ENCODE measurements at regions not wholly inside any gene's neighbourhood (a gene's known extent, or its start where the extent isn't known, plus 50 kb on each side); places are given as distances from the start of the nearest gene placed in this dataset.

GRCh38 chr22:27207266-27207665, 549.9 kb downstream of the MIAT start:
- Histone ChIP-seq H3K9me3 (no peaks in the 10 kb centered on the region), H3K36me3 (no peaks in the 10 kb centered on the region), H3K27me3 (no peaks in the 10 kb centered on the region), H3K27ac (no peak overlapping the region), H3K4me3 (replicated peaks in 1 of 3) (no peak overlapping the region), H3K4me1 (peaks cover 21 to 29% of the 10 kb centered on the region in 2 donors)
- 68 to 81% methylated on average over 5 of the region's 5 CpGs for WGBS, 2 donors
- no peak for TF ChIP-seq POLR2A (IDR thresholded peaks at IDR 0.05)
- TF ChIP-seq, protein P1, sequence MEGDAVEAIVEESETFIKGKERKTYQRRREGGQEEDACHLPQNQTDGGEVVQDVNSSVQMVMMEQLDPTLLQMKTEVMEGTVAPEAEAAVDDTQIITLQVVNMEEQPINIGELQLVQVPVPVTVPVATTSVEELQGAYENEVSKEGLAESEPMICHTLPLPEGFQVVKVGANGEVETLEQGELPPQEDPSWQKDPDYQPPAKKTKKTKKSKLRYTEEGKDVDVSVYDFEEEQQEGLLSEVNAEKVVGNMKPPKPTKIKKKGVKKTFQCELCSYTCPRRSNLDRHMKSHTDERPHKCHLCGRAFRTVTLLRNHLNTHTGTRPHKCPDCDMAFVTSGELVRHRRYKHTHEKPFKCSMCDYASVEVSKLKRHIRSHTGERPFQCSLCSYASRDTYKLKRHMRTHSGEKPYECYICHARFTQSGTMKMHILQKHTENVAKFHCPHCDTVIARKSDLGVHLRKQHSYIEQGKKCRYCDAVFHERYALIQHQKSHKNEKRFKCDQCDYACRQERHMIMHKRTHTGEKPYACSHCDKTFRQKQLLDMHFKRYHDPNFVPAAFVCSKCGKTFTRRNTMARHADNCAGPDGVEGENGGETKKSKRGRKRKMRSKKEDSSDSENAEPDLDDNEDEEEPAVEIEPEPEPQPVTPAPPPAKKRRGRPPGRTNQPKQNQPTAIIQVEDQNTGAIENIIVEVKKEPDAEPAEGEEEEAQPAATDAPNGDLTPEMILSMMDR (IDR thresholded peaks at IDR 0.05), result no peak
- DNase-seq, result no peak
- intact Hi-C loops (cut with DNase I), result no loop called here

DNA sequence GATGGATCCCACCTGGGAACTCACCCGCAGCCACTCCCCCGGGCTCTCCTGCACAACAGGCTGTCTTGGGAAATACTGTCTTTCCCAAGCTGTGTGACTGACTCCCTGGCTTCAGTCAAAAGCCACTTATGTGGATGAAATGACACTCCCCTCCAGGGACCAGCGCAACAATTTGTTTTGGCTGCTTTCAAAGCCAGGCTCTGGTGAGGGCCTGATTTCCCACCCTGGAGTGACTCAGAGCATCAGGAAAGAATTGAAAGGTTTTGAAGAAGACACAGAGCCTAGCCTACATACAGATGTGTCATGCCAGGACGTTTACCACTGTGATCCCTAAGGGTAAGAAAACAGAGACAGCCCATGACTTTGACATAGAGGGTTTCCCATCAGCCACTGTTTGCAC, 550.5 kb downstream of the MIAT start:
- H3K9me3 ChIP-seq, result no peaks in the 10 kb centered on the region
- peaks cover 17 to 29% of the 10 kb centered on the region in 2 donors for H3K4me1 ChIP-seq
- intact Hi-C loops (cut with DNase I), result no loop called here
- peak; percentile 19 to 41 for DNase-seq
- WGBS, 2 donors, result 20 to 22% methylated on average over 4 of the region's 4 CpGs
- no peaks in the 10 kb centered on the region for H3K36me3 ChIP-seq
- no peak for TF ChIP-seq POLR2A (IDR thresholded peaks at IDR 0.05)
- TF ChIP-seq, protein P1 (IDR thresholded peaks at IDR 0.05), result no peak
- H3K27ac ChIP-seq, result no peak overlapping the region
- H3K27me3 ChIP-seq, result no peaks in the 10 kb centered on the region
- no peak overlapping the region for H3K4me3 ChIP-seq (replicated peaks in 1 of 3)

DNA sequence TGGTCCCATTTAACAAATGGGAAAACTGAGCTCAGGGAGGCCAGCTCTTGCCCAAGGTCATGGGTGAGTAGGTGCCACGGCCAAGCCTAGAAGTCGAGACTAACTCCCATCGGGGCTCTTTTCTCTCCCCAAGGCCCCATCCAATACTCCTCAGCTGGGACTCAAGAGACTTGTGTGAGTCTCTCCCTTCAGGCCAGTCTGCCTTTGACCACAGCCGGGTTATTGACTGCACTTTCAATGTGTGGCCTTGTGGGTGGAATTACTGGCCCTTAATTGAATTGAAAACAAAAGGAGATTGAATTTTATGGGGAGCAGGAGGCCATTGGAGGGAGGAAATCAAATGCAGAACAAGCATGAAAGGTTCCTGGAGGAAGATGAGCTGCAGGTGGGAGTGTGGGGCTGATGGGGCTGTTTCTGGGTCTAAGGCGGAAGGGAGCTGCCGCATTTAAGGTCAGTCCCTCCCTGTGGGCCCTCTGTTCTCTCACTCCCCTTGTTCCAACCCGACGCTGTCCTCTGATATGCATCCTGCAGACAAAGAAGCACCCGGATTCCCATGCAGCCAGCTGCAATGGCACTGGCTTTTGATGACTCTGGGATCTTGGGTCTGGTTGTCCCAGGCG, 552.8 kb downstream of the MIAT start:
- TF ChIP-seq, protein P1 (IDR thresholded peaks at IDR 0.05), result no peak
- no peak for TF ChIP-seq POLR2A (IDR thresholded peaks at IDR 0.05)
- Histone ChIP-seq H3K27ac (no peak overlapping the region), H3K4me1 (peaks cover 30 to 47% of the 10 kb centered on the region in 2 donors), H3K4me3 (replicated peaks in 1 of 3) (no peak overlapping the region), H3K27me3 (no peaks in the 10 kb centered on the region), H3K9me3 (no peaks in the 10 kb centered on the region), H3K36me3 (no peaks in the 10 kb centered on the region)
- no peak for DNase-seq
- 78 to 86% methylated on average over 10 of the region's 10 CpGs for WGBS, 2 donors
- intact Hi-C loops (cut with DNase I), result no loop called here

GRCh38 chr22:27212102-27212501, 554.7 kb downstream of the MIAT start:
- Histone ChIP-seq H3K27me3 (no peaks in the 10 kb centered on the region), H3K4me3 (replicated peaks in 1 of 3) (no peak overlapping the region), H3K9me3 (no peaks in the 10 kb centered on the region), H3K4me1 (peaks cover 17 to 37% of the 10 kb centered on the region in 2 donors), H3K36me3 (no peaks in the 10 kb centered on the region), H3K27ac (peak overlapping the region in 2 of 3 donors; percentile 58 to 67)
- TF ChIP-seq, protein P1 (IDR thresholded peaks at IDR 0.05), result no peak
- no peak for TF ChIP-seq POLR2A (IDR thresholded peaks at IDR 0.05)
- intact Hi-C loops (cut with DNase I), result no loop called here
- DNase-seq, result no peak
- 44 to 73% methylated on average over 4 of the region's 4 CpGs for WGBS, 2 donors

GRCh38 chr22:27212617-27213177, 555.3 kb downstream of the MIAT start:
- intact Hi-C loops (cut with DNase I), result no loop called here
- WGBS, 2 donors, result 31 to 44% methylated on average over 14 of the region's 14 CpGs
- no peak overlapping the region for H3K4me3 ChIP-seq (replicated peaks in 1 of 3)

More at GRCh38 chr22:27212617-27213177, 555.3 kb downstream of the MIAT start:
- no peaks in the 10 kb centered on the region for H3K9me3 ChIP-seq
- DNase-seq, result peak; percentile 54 to 60
- H3K27ac ChIP-seq, result peak overlapping the region; percentile 58 to 67 (median 63)
- no peaks in the 10 kb centered on the region for H3K36me3 ChIP-seq
- no peaks in the 10 kb centered on the region for H3K27me3 ChIP-seq
- H3K4me1 ChIP-seq, result peaks cover 17 to 37% of the 10 kb centered on the region in 2 donors
- no peak for TF ChIP-seq POLR2A (IDR thresholded peaks at IDR 0.05)
- TF ChIP-seq, protein P1 (IDR thresholded peaks at IDR 0.05), result no peak
